H1 (cell line): ENCODE measurements at regions not wholly inside any gene's neighbourhood (a gene's known extent, or its start where the extent isn't known, plus 50 kb on each side); places are given as distances from the start of the nearest gene placed in this dataset.

Experiments used
- CTCF ChIA-PET: fragments of 300-600 bp; sonication (Branson Sonifier 250); formaldehyde crosslinking; loops from one replicate; lab custom pipeline; 2021; ENCODE audit not compliant: partially characterized antibody; lab: Charles Lee
- POLR2A ChIA-PET: fragments of 300-600 bp; sonication (Branson Sonifier 250); formaldehyde crosslinking; loops from one replicate; lab custom pipeline; 2021; ENCODE audit warnings: inconsistent platforms; ENCODE audit not compliant: partially characterized antibody; lab: Charles Lee
- DNase-seq, 2 experiments: peaks; one replicate each; pipeline versions ENCODE4 v3.0.0 to v3.0.0-alpha.2; 2010 to 2022; ENCODE audit warnings: low spot score in 2 of 2, low read depth in 1 of 2, mixed read lengths in 1 of 2
- FAIRE-seq: peaks from 2 replicates; lab custom pipeline; 2011; peaks lifted over from hg19 to GRCh38; lab: Jason Lieb, UNC
- H2AFZ ChIP-seq: 2 replicates; pipeline ENCODE4 v1.8.1; 2012; ENCODE audit warnings: low read length, inconsistent platforms
- H2AK5ac ChIP-seq: 2 replicates; pipeline ENCODE4 v1.6.1; 2013; ENCODE audit warnings: low read depth, low read length
- H2BK120ac ChIP-seq: replicated peaks from 2 replicates; pipeline ENCODE3; 2013; ENCODE audit warnings: low read depth, low read length, inconsistent platforms
- H2BK12ac ChIP-seq: 2 replicates; pipeline ENCODE4 v1.6.1; 2013; ENCODE audit warnings: low read depth, low read length
- H2BK15ac ChIP-seq: 2 replicates; pipeline ENCODE4 v1.6.1; 2013; ENCODE audit warnings: low read length
- H2BK20ac ChIP-seq: 2 replicates; pipeline ENCODE4 v1.6.1; 2013; ENCODE audit warnings: low read length
- H2BK5ac ChIP-seq: 2 replicates; pipeline ENCODE4 v1.6.1; 2013; ENCODE audit warnings: low read depth, low read length
- H3K14ac ChIP-seq: 2 replicates; pipeline ENCODE4 v1.6.1; 2013; ENCODE audit warnings: inconsistent platforms; ENCODE audit not compliant: insufficient read length
- H3K18ac ChIP-seq: 2 replicates; pipeline ENCODE4 v1.6.1; 2013; ENCODE audit warnings: low read length; ENCODE audit errors: extremely low read depth
- H3K23ac ChIP-seq: 2 replicates; pipeline ENCODE4 v1.6.1; 2013; ENCODE audit warnings: inconsistent platforms; ENCODE audit not compliant: insufficient read length
- H3K23me2 ChIP-seq: 2 replicates; pipeline ENCODE4 v1.6.1; 2013; ENCODE audit warnings: low read depth, low read length
- H3K27ac ChIP-seq: 2 replicates; pipeline ENCODE4 v1.6.1; 2011; ENCODE audit warnings: low read depth, low read length, inconsistent platforms
- H3K27me3 ChIP-seq, 4 experiments: replicated peaks in 1 of 4; 1 replicate in 1 of 4; 2 replicates in 3 of 4; pipeline versions ENCODE4 v1.6.1 to v1.8.1; 2011 to 2013; ENCODE audit warnings: low read length in 3 of 4, mild to moderate bottlenecking in 3 of 4, inconsistent platforms in 2 of 4, mixed read lengths in 2 of 4, moderate library complexity in 1 of 4; ENCODE audit not compliant: control insufficient read depth in 3 of 4, insufficient read depth in 3 of 4; ENCODE audit errors: extremely low read depth in 1 of 4
- H3K36me3 ChIP-seq, 4 experiments: 2 replicates each; pipeline versions ENCODE4 v1.6.1 to v1.8.1; 2011 to 2013; ENCODE audit warnings: mild to moderate bottlenecking in 4 of 4, low read length in 3 of 4, moderate library complexity in 2 of 4, control low read depth in 1 of 4, inconsistent platforms in 1 of 4; ENCODE audit not compliant: insufficient read depth in 4 of 4, control insufficient read depth in 2 of 4
- H3K4ac ChIP-seq: replicated peaks from 2 replicates; pipeline ENCODE3; 2013; ENCODE audit warnings: low read length, low read depth, mixed read lengths, inconsistent platforms; ENCODE audit not compliant: insufficient read length
- H3K4me1 ChIP-seq, 4 experiments: replicated peaks in 1 of 4; 1 replicate in 1 of 4; 2 replicates in 3 of 4; pipeline versions ENCODE4 v1.6.1 to v1.8.1; 2011 to 2013; ENCODE audit warnings: low read length in 3 of 4, inconsistent platforms in 2 of 4, mixed read lengths in 1 of 4; ENCODE audit not compliant: insufficient read depth in 4 of 4, control insufficient read depth in 3 of 4
- H3K4me2 ChIP-seq, 2 experiments: 2 replicates each; pipeline versions ENCODE4 v1.6.1 to v1.8.1; 2011 to 2013; ENCODE audit warnings: low read depth in 2 of 2, low read length in 2 of 2, control low read depth in 1 of 2, inconsistent platforms in 1 of 2, mild to moderate bottlenecking in 1 of 2; ENCODE audit not compliant: insufficient read depth in 1 of 2
- H3K4me3 ChIP-seq, 4 experiments: fragments of 200-600, 300-600 bp in 1 of 4; sonication (generic), shearing (Covaris generic), sonication (Bioruptor Twin) in 1 of 4; 2 replicates each; pipeline versions ENCODE4 v1.5.1 to v1.8.1; 2011 to 2016; ENCODE audit warnings: low read length in 4 of 4, low read depth in 3 of 4, control low read depth in 2 of 4, inconsistent platforms in 2 of 4, mild to moderate bottlenecking in 2 of 4, mixed read lengths in 1 of 4, moderate library complexity in 1 of 4; ENCODE audit not compliant: insufficient read depth in 2 of 4; ENCODE audit errors: extremely low read depth in 1 of 4
- H3K56ac ChIP-seq: replicated peaks from 2 replicates; pipeline ENCODE3; 2013; ENCODE audit warnings: low read depth, mild to moderate bottlenecking, mixed read lengths, low read length, inconsistent platforms; ENCODE audit not compliant: insufficient read length
- H3K79me1 ChIP-seq: 2 replicates; pipeline ENCODE4 v1.6.1; 2013; ENCODE audit warnings: low read depth, low read length, control low read depth
- H3K79me2 ChIP-seq, 2 experiments: 2 replicates each; pipeline versions ENCODE4 v1.6.1 to v1.8.1; 2012 to 2013; ENCODE audit warnings: low read length in 2 of 2, mild to moderate bottlenecking in 2 of 2, inconsistent platforms in 1 of 2; ENCODE audit not compliant: insufficient read depth in 2 of 2, control insufficient read depth in 1 of 2
- H3K9ac ChIP-seq, 4 experiments: replicated peaks in 1 of 4; 1 replicate in 1 of 4; 2 replicates in 3 of 4; pipeline versions ENCODE4 v1.6.1 to v1.8.1; 2011 to 2013; ENCODE audit warnings: low read depth in 3 of 4, low read length in 3 of 4, control low read depth in 2 of 4, mild to moderate bottlenecking in 2 of 4, moderate library complexity in 2 of 4, inconsistent platforms in 1 of 4; ENCODE audit errors: extremely low read depth in 1 of 4
- H3K9me3 ChIP-seq, 2 experiments: 2 replicates each; pipeline versions ENCODE4 v1.6.1 to v1.8.1; 2012 to 2013; ENCODE audit warnings: mild to moderate bottlenecking in 2 of 2, moderate library complexity in 2 of 2, control low read depth in 1 of 2, inconsistent platforms in 1 of 2, low read depth in 1 of 2, low read length in 1 of 2, mixed read lengths in 1 of 2; ENCODE audit not compliant: insufficient read depth in 2 of 2
- H4K20me1 ChIP-seq, 2 experiments: replicated peaks in 1 of 2; 2 replicates each; pipeline versions ENCODE3 to v1.8.1; 2011 to 2013; ENCODE audit warnings: inconsistent platforms in 2 of 2, low read length in 2 of 2, mild to moderate bottlenecking in 1 of 2; ENCODE audit not compliant: insufficient read depth in 2 of 2, control insufficient read depth in 1 of 2
- H4K5ac ChIP-seq: 2 replicates; pipeline ENCODE4 v1.6.1; 2013; ENCODE audit warnings: low read length, low read depth, mixed read lengths, inconsistent platforms; ENCODE audit not compliant: insufficient read length
- H4K8ac ChIP-seq: 2 replicates; pipeline ENCODE4 v1.8.0; 2013; ENCODE audit warnings: mild to moderate bottlenecking, moderate library complexity, low read length, inconsistent platforms; ENCODE audit not compliant: insufficient read depth; ENCODE audit errors: extremely low read depth
- H4K91ac ChIP-seq: replicated peaks from 2 replicates; pipeline ENCODE3; 2013; ENCODE audit warnings: low read length, mixed read lengths, inconsistent platforms; ENCODE audit not compliant: insufficient read length
- CBX5 ChIP-seq: fragments of 300-800, 300-1000 bp; sonication (generic); IDR thresholded peaks from 2 replicates; pipeline ENCODE4 v1.7.1; 2016; ENCODE audit warnings: antibody characterized with exemption, low read length, low read depth
- WGBS, 2 experiments: shearing (Covaris generic) in 1 of 2; methylation state at CpG; one replicate each; pipeline versions ENCODE4 v1.1.6 to v1.1.7; 2013 to 2015; ENCODE audit warnings: low lambda C conversion rate in 2 of 2, mixed read lengths in 2 of 2, inconsistent platforms in 1 of 2, low coverage in 1 of 2, missing lambda C conversion rate in 1 of 2; ENCODE audit not compliant: insufficient replicate concordance in 2 of 2, insufficient coverage in 1 of 2, insufficient read length in 1 of 2; ENCODE audit errors: extremely low coverage in 1 of 2, missing lambda C conversion rate in 1 of 2; 5-methylcytosine and 5-hydroxymethylcytosine counted together

DNA sequence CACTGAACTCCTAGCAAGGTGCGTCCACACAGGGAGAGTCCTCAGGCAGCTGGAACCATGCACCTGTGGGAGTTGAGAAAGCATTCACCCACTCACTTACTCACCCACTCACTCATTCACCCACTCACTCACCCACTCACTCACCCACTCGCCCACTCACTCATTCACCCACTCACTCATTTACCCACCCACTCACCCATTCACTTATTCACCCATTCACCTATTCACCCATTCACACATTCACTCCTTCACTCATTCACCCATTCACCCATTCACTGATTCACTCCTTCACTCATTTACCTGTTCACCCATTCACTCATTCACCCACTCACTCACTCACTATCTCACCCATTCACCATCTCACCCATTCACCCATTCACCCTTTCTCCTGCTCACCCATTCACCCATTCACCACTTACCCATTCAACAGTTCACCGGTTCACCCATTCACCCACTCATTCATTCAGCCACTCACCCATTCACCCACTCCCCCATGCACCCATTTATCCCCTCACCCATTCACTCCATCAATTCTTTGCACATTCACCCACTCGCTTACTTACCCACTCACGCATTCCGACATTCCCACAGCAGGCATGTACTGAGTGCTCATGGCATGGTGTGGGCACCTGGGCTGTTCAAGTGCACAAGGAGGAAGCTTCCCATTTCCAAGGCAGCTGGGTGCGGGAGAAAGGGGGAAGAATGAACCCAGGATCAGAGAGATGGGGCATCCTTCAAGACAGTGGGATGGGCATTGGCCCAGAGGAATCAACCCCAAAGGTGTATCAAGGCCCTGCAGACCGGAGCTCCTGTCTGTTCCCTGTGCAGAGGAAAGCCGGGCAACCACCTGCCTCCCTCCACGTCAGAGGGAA lies 135.2 kb upstream of the C14orf180 start:
- POLR2A ChIA-PET: no interaction called here
- no peaks in the 10 kb centered on the region for H3K79me2 ChIP-seq
- peaks cover 6% of the 10 kb centered on the region; the same call in 1 of the 2 replicates for H3K23me2 ChIP-seq
- WGBS, 2 experiments: 88% methylated on average over 10 of the region's 10 CpGs; no CpG with 5 or more reads in 1 of the 2 experiments
- no peaks in the 10 kb centered on the region for H3K36me3 ChIP-seq
- no peak overlapping the region for H2BK12ac ChIP-seq
- H2AFZ ChIP-seq: no peak overlapping the region
- no peak overlapping the region for H2BK20ac ChIP-seq
- no peak overlapping the region for H2BK5ac ChIP-seq
- no peak overlapping the region for H3K14ac ChIP-seq
- H3K18ac ChIP-seq: no peak overlapping the region
- H4K20me1 ChIP-seq: peaks cover 0 to 3% of the 10 kb centered on the region in 2 experiments
- H3K27ac ChIP-seq: no peak overlapping the region
- H3K9me3 ChIP-seq: no peaks in the 10 kb centered on the region
- DNase-seq (no peak), FAIRE-seq (no peak)
- H2BK15ac ChIP-seq: no peak overlapping the region
- peaks cover 0 to 13% (median 9%) of the 10 kb centered on the region in 4 experiments; a peak in 6 of 7 replicates for H3K4me1 ChIP-seq
- no peak overlapping the region for H3K4me3 ChIP-seq
- no peak overlapping the region for H4K91ac ChIP-seq
- H4K8ac ChIP-seq: no peak overlapping the region
- CTCF ChIA-PET: interaction anchor here (0.6 to 3.3 kb wide), 8 partner anchors 29 to 318 kb away, joined by 3 to 11 read pairs (median 3); no protein-coding TSS in a partner anchor
- no peak overlapping the region for H3K23ac ChIP-seq
- no peak overlapping the region for H2BK120ac ChIP-seq
- no peak for TF ChIP-seq CBX5
- no peaks in the 10 kb centered on the region for H3K79me1 ChIP-seq
- H3K27me3 ChIP-seq: no peaks in the 10 kb centered on the region; a peak in 1 of 7 replicates
- H3K9ac ChIP-seq: no peak overlapping the region
- H3K56ac ChIP-seq: peak overlapping the region; percentile 87
- H3K4ac ChIP-seq: no peak overlapping the region
- no peak overlapping the region for H2AK5ac ChIP-seq
- H4K5ac ChIP-seq: no peak overlapping the region
- H3K4me2 ChIP-seq: no peak overlapping the region
